Activated B cell treated with CpG ODN at 0.5 μM for 24 hours (primary cell): ENCODE measurements at regions not wholly inside any gene's neighbourhood (a gene's known extent, or its start where the extent isn't known, plus 50 kb on each side); places are given as distances from the start of the nearest gene placed in this dataset.

Experiments used
- ATAC-seq: fragments of 200-7000 bp; cut with Tn5 transposase; one replicate; pipeline ENCODE4 v1.10.0; 2021; ENCODE audit warnings: low read depth, mild to moderate bottlenecking, moderate library complexity
- CTCF ChIA-PET: fragments of 350-600 bp; sonication (Branson Sonifier 250); formaldehyde crosslinking; loops from one replicate; lab custom pipeline; 2021; ENCODE audit warnings: antibody characterized with exemption; lab: Charles Lee
- POLR2A ChIA-PET: fragments of 350-600 bp; sonication (Branson Sonifier 250); formaldehyde crosslinking; loops from one replicate; lab custom pipeline; 2021; ENCODE audit warnings: antibody characterized with exemption; lab: Charles Lee
- DNase-seq: peaks from one replicate; pipeline ENCODE4 v3.0.0; 2022
- H3K27ac Mint-ChIP-seq: one replicate; pipeline ENCODE4 v1.8.0; 2020; ENCODE audit warnings: mixed read lengths
- H3K27me3 Mint-ChIP-seq: one replicate; pipeline ENCODE4 v1.8.0; 2021; ENCODE audit warnings: mixed read lengths
- H3K36me3 Mint-ChIP-seq: one replicate; pipeline ENCODE4 v1.8.0; 2021; ENCODE audit warnings: low read depth, mixed read lengths
- H3K4me1 Mint-ChIP-seq: one replicate; pipeline ENCODE4 v1.8.0; 2021; ENCODE audit warnings: mixed read lengths
- H3K4me3 Mint-ChIP-seq: one replicate; pipeline ENCODE4 v1.8.0; 2020; ENCODE audit warnings: mild to moderate bottlenecking, mixed read lengths
- H3K9me3 Mint-ChIP-seq: one replicate; pipeline ENCODE4 v1.8.0; 2020; ENCODE audit warnings: mixed read lengths
- intact Hi-C: fragments of 100-400 bp; cut with micrococcal nuclease; formaldehyde crosslinking; loops from one replicate; pipeline ENCODE4 v1.15.1; 2024
- TF ChIP-seq, protein P1 (sequence below): fragments of 200-600 bp; IDR thresholded peaks from one replicate; pipeline ENCODE4 v1.8.0; 2022; ENCODE audit warnings: antibody characterized with exemption, mild to moderate bottlenecking

GRCh38 chr4:160142579-160142978 is 1039.7 kb downstream of the RAPGEF2 start:
- no peak overlapping the region for H3K27ac Mint-ChIP-seq
- H3K4me1 Mint-ChIP-seq: no peaks in the 10 kb centered on the region
- DNase-seq (no peak), ATAC-seq (no peak)
- no peak overlapping the region for H3K4me3 Mint-ChIP-seq
- H3K27me3 Mint-ChIP-seq: no peaks in the 10 kb centered on the region
- ChIA-PET CTCF (no interaction called here), POLR2A (no interaction called here)
- no peaks in the 10 kb centered on the region for H3K9me3 Mint-ChIP-seq
- intact Hi-C loops: no loop called here
- TF ChIP-seq, protein P1, sequence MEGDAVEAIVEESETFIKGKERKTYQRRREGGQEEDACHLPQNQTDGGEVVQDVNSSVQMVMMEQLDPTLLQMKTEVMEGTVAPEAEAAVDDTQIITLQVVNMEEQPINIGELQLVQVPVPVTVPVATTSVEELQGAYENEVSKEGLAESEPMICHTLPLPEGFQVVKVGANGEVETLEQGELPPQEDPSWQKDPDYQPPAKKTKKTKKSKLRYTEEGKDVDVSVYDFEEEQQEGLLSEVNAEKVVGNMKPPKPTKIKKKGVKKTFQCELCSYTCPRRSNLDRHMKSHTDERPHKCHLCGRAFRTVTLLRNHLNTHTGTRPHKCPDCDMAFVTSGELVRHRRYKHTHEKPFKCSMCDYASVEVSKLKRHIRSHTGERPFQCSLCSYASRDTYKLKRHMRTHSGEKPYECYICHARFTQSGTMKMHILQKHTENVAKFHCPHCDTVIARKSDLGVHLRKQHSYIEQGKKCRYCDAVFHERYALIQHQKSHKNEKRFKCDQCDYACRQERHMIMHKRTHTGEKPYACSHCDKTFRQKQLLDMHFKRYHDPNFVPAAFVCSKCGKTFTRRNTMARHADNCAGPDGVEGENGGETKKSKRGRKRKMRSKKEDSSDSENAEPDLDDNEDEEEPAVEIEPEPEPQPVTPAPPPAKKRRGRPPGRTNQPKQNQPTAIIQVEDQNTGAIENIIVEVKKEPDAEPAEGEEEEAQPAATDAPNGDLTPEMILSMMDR: no peak
- H3K36me3 Mint-ChIP-seq: no peaks in the 10 kb centered on the region

- Mint-ChIP-seq H3K36me3 (no peaks in the 10 kb centered on the region), H3K27ac (no peak overlapping the region), H3K4me3 (no peak overlapping the region), H3K9me3 (no peaks in the 10 kb centered on the region), H3K4me1 (no peaks in the 10 kb centered on the region), H3K27me3 (no peaks in the 10 kb centered on the region)
- TF ChIP-seq, protein P1: no peak
- DNase-seq (no peak), ATAC-seq (no peak)
- ChIA-PET POLR2A (no interaction called here), CTCF (no interaction called here)
- intact Hi-C loops: no loop called here
Measured at GRCh38 chr4:160143574-160143973, 1040.7 kb downstream of the RAPGEF2 start.

DNA sequence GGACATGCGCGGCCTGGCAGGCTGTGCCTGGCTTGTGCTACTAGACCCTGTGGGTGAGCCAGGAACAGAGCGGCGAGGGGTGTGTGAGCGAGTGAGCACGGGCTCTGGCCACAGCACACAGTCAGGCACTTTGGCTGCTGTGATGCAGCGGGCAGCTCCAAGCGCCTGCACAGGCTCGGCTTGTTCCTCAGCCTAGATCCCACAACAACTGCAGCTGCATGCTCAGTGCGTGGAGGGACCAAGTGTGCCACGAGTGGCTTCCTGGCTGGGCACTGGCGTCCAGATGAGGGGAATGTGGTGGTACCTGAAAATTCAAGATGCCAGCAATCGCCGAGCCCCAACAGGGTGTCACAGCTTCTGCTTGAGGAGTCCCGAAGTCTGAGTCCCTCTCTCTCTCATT is 1056.6 kb downstream of the RAPGEF2 start:
- DNase-seq (no peak), ATAC-seq (no peak)
- peaks cover 6% of the 10 kb centered on the region for H3K9me3 Mint-ChIP-seq
- no peaks in the 10 kb centered on the region for H3K27me3 Mint-ChIP-seq
- no peak overlapping the region for H3K27ac Mint-ChIP-seq
- H3K4me3 Mint-ChIP-seq: no peak overlapping the region
- TF ChIP-seq, protein P1: no peak
- H3K4me1 Mint-ChIP-seq: no peaks in the 10 kb centered on the region
- intact Hi-C loops: no loop called here
- POLR2A ChIA-PET: no interaction called here
- CTCF ChIA-PET: no interaction called here
- no peaks in the 10 kb centered on the region for H3K36me3 Mint-ChIP-seq

GRCh38 chr4:160161026-160161425 is 1058.1 kb downstream of the RAPGEF2 start:
- H3K9me3 Mint-ChIP-seq: peaks cover 11% of the 10 kb centered on the region
- CTCF ChIA-PET: no interaction called here

DNA sequence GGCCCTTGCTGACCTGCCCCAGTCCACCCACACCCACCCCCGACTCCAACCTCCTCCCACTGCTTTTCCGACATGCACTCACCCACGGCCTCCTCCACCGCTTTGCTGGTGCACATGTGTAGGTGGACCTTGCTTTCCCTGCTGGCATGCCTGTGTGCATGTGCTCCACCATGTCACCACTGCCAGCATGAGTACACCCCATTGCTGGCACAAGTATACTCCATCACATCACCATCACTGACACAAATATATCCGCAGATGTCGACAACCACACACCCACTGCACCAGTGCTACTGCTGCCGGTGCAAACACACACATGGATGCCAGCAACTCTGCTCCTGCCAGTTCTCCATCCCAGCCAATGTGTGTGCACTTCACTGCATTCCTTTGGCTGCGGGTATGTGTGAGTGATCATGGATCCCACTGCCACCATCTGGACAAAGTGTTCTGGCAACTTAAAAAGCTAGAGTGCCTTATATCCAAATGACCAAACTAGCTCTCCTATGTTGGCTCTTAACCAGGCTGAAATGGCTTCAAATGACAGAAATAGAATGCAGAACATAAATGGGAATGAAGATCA is 1072.3 kb downstream of the RAPGEF2 start:
- intact Hi-C loops: no loop called here
- POLR2A ChIA-PET: no interaction called here

More at GRCh38 chr4:160161026-160161425, 1058.1 kb downstream of the RAPGEF2 start:
- TF ChIP-seq, protein P1: no peak
- no peaks in the 10 kb centered on the region for H3K4me1 Mint-ChIP-seq
- H3K4me3 Mint-ChIP-seq: no peak overlapping the region
- POLR2A ChIA-PET: no interaction called here
- no peak for DNase-seq
- no peak overlapping the region for H3K27ac Mint-ChIP-seq
- no peak for ATAC-seq
- no peaks in the 10 kb centered on the region for H3K36me3 Mint-ChIP-seq
- no peaks in the 10 kb centered on the region for H3K27me3 Mint-ChIP-seq
- intact Hi-C loops: no loop called here

More for the DNA sequence above, 1072.3 kb downstream of the RAPGEF2 start:
- H3K36me3 Mint-ChIP-seq: no peaks in the 10 kb centered on the region
- no peaks in the 10 kb centered on the region for H3K27me3 Mint-ChIP-seq
- DNase-seq: no peak
- H3K4me3 Mint-ChIP-seq: no peak overlapping the region
- H3K27ac Mint-ChIP-seq: no peak overlapping the region
- peaks cover 12% of the 10 kb centered on the region for H3K9me3 Mint-ChIP-seq
- CTCF ChIA-PET: no interaction called here
- no peaks in the 10 kb centered on the region for H3K4me1 Mint-ChIP-seq
- no peak for ATAC-seq
- TF ChIP-seq, protein P1: no peak
